ENCODE measurements at regions not wholly inside any gene's neighbourhood (a gene's known extent, or its start where the extent isn't known, plus 50 kb on each side); places are given as distances from the start of the nearest gene placed in this dataset.

DNA sequence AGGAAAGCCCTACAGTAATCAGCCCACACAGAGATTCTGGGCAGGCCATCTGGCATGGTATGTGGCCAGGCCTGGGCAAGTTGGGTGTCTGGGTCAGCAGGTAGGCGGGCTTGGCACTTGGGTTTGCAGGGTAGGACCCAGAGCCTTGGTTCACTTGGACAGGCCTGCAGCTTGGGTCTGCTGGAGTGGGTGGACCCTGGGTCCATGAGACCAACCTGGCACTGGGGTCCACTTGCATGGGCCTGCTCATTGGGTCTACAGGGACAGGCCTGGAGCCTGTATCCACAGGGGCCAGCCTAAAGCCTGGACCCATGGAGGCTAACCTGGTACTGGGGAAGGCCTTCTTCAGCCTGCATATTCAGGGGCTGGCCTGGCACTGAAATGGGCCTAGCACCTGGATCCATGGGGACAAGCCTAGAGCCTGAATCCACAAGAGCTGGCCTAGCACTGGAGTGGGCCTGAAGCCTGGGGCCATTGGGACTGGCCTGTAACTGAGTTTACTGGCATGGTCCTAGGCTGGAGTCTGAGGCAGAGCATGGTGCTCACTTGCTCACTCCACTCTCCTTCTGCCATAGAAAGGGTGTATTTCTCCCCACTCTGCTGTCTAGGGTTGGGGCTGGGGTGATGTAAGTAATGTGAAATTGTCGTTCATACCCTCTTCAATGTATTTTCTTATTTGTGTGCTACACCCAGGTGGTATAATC lies 315.0 kb downstream of the AHR start:
- TF ChIP-seq POLR2A (IDR thresholded peaks at IDR 0.05) = no peak
- TF ChIP-seq EP300 (IDR thresholded peaks at IDR 0.05) = no peak
- TF ChIP-seq, protein P1, sequence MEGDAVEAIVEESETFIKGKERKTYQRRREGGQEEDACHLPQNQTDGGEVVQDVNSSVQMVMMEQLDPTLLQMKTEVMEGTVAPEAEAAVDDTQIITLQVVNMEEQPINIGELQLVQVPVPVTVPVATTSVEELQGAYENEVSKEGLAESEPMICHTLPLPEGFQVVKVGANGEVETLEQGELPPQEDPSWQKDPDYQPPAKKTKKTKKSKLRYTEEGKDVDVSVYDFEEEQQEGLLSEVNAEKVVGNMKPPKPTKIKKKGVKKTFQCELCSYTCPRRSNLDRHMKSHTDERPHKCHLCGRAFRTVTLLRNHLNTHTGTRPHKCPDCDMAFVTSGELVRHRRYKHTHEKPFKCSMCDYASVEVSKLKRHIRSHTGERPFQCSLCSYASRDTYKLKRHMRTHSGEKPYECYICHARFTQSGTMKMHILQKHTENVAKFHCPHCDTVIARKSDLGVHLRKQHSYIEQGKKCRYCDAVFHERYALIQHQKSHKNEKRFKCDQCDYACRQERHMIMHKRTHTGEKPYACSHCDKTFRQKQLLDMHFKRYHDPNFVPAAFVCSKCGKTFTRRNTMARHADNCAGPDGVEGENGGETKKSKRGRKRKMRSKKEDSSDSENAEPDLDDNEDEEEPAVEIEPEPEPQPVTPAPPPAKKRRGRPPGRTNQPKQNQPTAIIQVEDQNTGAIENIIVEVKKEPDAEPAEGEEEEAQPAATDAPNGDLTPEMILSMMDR (IDR thresholded peaks at IDR 0.05) = no peak
- WGBS, 2 donors = 96 to 100% methylated on average over 2 of the region's 2 CpGs
- H3K36me3 ChIP-seq = peaks cover 0 to 4% (median 0%) of the 10 kb centered on the region in 3 donors
- H3K4me1 ChIP-seq = no peaks in the 10 kb centered on the region
- no peak overlapping the region for H3K4me3 ChIP-seq
- H3K27me3 ChIP-seq = no peaks in the 10 kb centered on the region
- no peak for DNase-seq (ENCODE audit: low spot score in 2 of 2)
- no peak overlapping the region for H3K27ac ChIP-seq
- peaks cover 0 to 11% (median 0%) of the 10 kb centered on the region in 4 donors for H3K9me3 ChIP-seq

DNA sequence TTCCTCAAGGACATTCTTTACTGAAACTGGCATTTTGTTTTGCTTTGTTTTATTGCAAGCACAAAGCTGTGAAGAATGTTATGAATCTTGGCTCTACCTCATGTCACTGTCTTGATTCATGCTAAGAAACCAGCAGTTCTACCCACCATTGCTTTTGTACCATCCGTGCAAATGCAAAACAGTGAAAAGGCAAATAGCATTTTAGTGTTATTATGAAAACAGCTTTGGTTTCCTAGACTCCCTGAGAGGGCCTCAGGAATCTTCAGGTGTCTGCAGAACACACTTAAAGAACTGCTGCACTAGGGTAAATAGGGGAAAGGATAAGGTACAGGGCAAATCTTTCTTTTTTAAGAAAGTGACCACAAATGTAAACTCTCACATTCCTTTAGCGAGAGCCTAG lies 318.9 kb downstream of the AHR start:
- Histone ChIP-seq H3K9me3 (peaks cover 0 to 10% (median 0%) of the 10 kb centered on the region in 4 donors), H3K4me3 (no peak overlapping the region), H3K36me3 (peaks cover 0 to 4% (median 0%) of the 10 kb centered on the region in 3 donors), H3K27me3 (no peaks in the 10 kb centered on the region), H3K4me1 (no peaks in the 10 kb centered on the region), H3K27ac (no peak overlapping the region)
- DNase-seq (ENCODE audit: low spot score in 2 of 2) = no peak
- TF ChIP-seq, protein P1 (IDR thresholded peaks at IDR 0.05) = no peak
- no peak for TF ChIP-seq POLR2A (IDR thresholded peaks at IDR 0.05)
- no peak for TF ChIP-seq EP300 (IDR thresholded peaks at IDR 0.05)
- 62 to 69% methylated on average over 2 of the region's 2 CpGs for WGBS, 2 donors

DNA sequence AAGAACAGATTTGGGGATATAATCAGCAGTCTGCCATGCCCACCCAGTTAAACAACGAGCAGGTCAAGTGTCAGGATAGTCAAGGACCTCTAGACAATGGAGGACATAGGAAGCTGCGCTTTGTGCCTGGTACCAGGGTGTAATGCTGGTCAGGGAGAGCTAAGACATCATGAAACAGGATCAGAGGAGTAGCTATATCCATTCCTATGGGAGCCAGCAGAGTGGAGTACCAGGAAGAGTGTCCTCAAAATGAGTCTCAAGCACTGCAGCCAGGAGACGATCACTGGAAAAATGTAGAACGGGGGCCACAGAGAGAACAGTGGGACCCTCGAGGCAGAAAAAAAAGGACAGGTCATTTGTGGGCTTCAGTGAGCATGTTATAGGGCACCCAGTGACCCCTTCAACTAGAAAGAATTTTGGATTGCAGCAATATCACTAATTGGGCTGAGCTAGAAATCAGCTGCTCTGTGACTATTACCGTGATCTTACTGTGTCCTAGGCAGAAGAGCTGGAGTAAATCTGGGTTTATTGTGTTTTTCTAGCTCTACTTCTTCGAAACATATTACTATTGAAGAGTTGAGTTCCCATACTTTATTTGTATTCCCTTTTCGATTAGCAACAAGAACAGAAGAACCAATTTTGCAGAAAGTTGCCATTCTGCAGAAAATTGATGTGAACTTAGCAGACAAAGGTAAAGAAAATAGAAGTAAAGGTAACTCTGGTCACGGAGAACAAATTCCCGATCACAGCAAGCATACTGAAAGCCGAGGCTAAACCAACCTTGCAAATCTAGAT lies 319.6 kb downstream of the AHR start:
- 87 to 93% methylated on average over 11 of the region's 11 CpGs for whole genome bisulfite sequencing, 2 donors
- DNase-seq (ENCODE audit: low spot score in 2 of 2) = no peak
- Histone ChIP-seq H3K4me1 (peaks cover 0 to 1% (median 0%) of the 10 kb centered on the region in 4 donors), H3K27ac (no peak overlapping the region), H3K27me3 (no peaks in the 10 kb centered on the region), H3K36me3 (peaks cover 0 to 4% (median 0%) of the 10 kb centered on the region in 3 donors), H3K4me3 (no peak overlapping the region), H3K9me3 (peaks cover 0 to 3% (median 0%) of the 10 kb centered on the region in 4 donors)
- TF ChIP-seq EP300 (IDR thresholded peaks at IDR 0.05) (no peak), POLR2A (IDR thresholded peaks at IDR 0.05) (no peak)
- TF ChIP-seq, protein P1 (IDR thresholded peaks at IDR 0.05) = no peak

DNA sequence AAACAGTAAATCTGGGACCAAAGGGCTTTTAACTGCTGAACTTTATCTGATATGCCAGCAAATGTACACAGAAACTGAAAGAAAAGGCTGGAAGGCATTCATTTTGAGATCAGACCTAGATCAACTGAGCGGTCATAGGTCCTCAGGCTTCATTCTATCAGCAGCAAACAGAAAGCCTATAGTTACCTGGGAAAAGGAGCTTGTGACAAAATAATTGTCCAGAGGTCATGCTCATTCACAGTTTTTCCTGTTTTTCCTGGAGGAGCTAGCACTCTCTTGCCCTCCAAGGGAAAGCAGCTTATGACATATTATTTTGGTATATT lies 320.2 kb downstream of the AHR start:
- TF ChIP-seq EP300 (IDR thresholded peaks at IDR 0.05) (no peak), POLR2A (IDR thresholded peaks at IDR 0.05) (no peak)
- TF ChIP-seq, protein P1 (IDR thresholded peaks at IDR 0.05) = no peak
- Histone ChIP-seq H3K4me3 (no peak overlapping the region), H3K4me1 (peaks cover 0 to 5% (median 0%) of the 10 kb centered on the region in 4 donors), H3K27me3 (no peaks in the 10 kb centered on the region), H3K27ac (no peak overlapping the region), H3K9me3 (no peaks in the 10 kb centered on the region), H3K36me3 (no peaks in the 10 kb centered on the region)
- no peak for DNase-seq (ENCODE audit: low spot score in 2 of 2)
- 84 to 100% methylated on average over 1 of the region's 1 CpG for WGBS, 2 donors

DNA sequence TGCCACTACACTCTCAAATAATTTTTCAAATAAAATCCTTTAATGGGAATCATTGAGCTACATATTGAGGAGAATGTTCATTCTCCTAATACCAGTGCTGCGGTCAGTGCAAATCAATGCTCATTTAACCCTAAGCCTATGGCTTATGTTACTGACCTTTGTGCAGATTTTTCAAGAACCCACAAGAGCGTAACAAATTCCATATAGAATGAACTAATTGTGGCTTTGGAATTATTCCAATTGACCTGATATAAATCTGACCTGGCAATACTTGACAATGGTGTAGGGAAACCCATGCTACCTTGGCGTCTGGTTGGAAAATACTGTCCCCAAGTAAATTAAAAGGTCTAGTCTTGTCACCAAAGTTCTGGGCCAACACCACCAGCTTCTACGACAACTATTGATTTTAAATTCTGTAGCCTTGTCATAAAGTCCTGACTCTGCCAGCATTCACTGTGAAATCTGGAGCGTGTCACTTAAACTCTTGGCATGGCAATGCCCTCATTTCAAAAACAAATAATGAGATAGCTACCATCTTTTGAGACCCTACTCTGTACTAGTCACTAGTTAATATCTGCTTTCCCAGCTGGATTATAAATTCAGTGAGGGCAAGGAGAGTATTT lies 320.9 kb downstream of the AHR start:
- WGBS, 2 donors = 86 to 92% methylated on average over 5 of the region's 5 CpGs

More for the DNA sequence above, 320.9 kb downstream of the AHR start:
- H3K4me3 ChIP-seq = no peak overlapping the region
- TF ChIP-seq, protein P1 (IDR thresholded peaks at IDR 0.05) = no peak
- TF ChIP-seq EP300 (IDR thresholded peaks at IDR 0.05) (no peak), POLR2A (IDR thresholded peaks at IDR 0.05) (no peak)
- no peaks in the 10 kb centered on the region for H3K36me3 ChIP-seq
- DNase-seq (ENCODE audit: low spot score in 2 of 2) = no peak
- H3K4me1 ChIP-seq = peaks cover 0 to 12% (median 2%) of the 10 kb centered on the region in 4 donors
- H3K9me3 ChIP-seq = no peaks in the 10 kb centered on the region
- no peak overlapping the region for H3K27ac ChIP-seq
- H3K27me3 ChIP-seq = no peaks in the 10 kb centered on the region

Measured in tibial nerve (tissue), 4 donors.